GM23338 (cell line): ENCODE measurements at regions not wholly inside any gene's neighbourhood (a gene's known extent, or its start where the extent isn't known, plus 50 kb on each side); places are given as distances from the start of the nearest gene placed in this dataset.

ENCODE experiments used
- ATAC-seq: fragments of 200-7000 bp; cut with Tn5 transposase; 3 replicates; pipeline ENCODE4 v1.9.1; 2020
- DNase-seq: peaks from one replicate; pipeline ENCODE4 v3.0.0-alpha.2; 2015; ENCODE audit warnings: low spot score
- H2AFZ ChIP-seq: fragments of 200-600 bp; sonication (generic); 2 replicates; pipeline ENCODE4 v1.8.0; 2016; ENCODE audit warnings: antibody characterized with exemption, mild to moderate bottlenecking, moderate library complexity
- H3F3A ChIP-seq: fragments of 200-600 bp; sonication (generic); replicated peaks from 2 replicates; pipeline ENCODE4 v1.8.0; 2017; ENCODE audit warnings: antibody characterized with exemption, mixed run types, low read depth
- H3K27ac ChIP-seq: fragments of 200-600 bp; sonication (generic); 2 replicates; pipeline ENCODE4 v1.6.1; 2016; ENCODE audit warnings: low read depth
- H3K27me3 ChIP-seq: fragments of 200-600 bp; sonication (generic); 2 replicates; pipeline ENCODE4 v1.8.0; 2016; ENCODE audit warnings: mild to moderate bottlenecking, mixed run types, moderate library complexity; ENCODE audit not compliant: insufficient read depth
- H3K36me3 ChIP-seq: fragments of 200-600 bp; sonication (generic); 2 replicates; pipeline ENCODE4 v1.8.0; 2016; ENCODE audit warnings: mild to moderate bottlenecking; ENCODE audit not compliant: insufficient read depth
- H3K4me1 ChIP-seq: fragments of 200-600 bp; sonication (generic); 2 replicates; pipeline ENCODE4 v1.8.0; 2016; ENCODE audit warnings: mild to moderate bottlenecking, moderate library complexity; ENCODE audit not compliant: insufficient read depth
- H3K4me2 ChIP-seq: fragments of 200-600 bp; sonication (generic); 2 replicates; pipeline ENCODE4 v1.7.1; 2017; ENCODE audit warnings: mixed run types
- H3K4me3 ChIP-seq: fragments of 200-600 bp; sonication (generic); 2 replicates; pipeline ENCODE4 v1.6.1; 2016; ENCODE audit warnings: mixed run types
- H3K79me2 ChIP-seq: fragments of 200-600 bp; sonication (generic); replicated peaks from 2 replicates; pipeline ENCODE4 v1.8.0; 2017; ENCODE audit warnings: mild to moderate bottlenecking; ENCODE audit not compliant: insufficient read depth
- H3K9me2 ChIP-seq: fragments of 200-600 bp; sonication (generic); 2 replicates; pipeline ENCODE4 v1.8.0; 2017; ENCODE audit not compliant: insufficient read depth
- H4K20me1 ChIP-seq: fragments of 200-600 bp; sonication (generic); replicated peaks from 2 replicates; pipeline ENCODE4 v1.8.0; 2017; ENCODE audit warnings: mild to moderate bottlenecking; ENCODE audit not compliant: insufficient read depth
- H3K27ac Mint-ChIP-seq: 2 replicates; pipeline ENCODE4 v1.8.0; 2020; ENCODE audit warnings: inconsistent platforms, mild to moderate bottlenecking, moderate library complexity, mixed read lengths
- H3K27me3 Mint-ChIP-seq: 3 replicates; pipeline ENCODE4 v1.8.0; 2022; ENCODE audit warnings: low read depth, mild to moderate bottlenecking, moderate library complexity, mixed read lengths, inconsistent platforms; ENCODE audit not compliant: insufficient read depth, poor library complexity
- H3K36me3 Mint-ChIP-seq: 3 replicates; pipeline ENCODE4 v1.8.0; 2021; ENCODE audit warnings: low read depth, mild to moderate bottlenecking, inconsistent platforms, moderate library complexity, mixed read lengths
- H3K4me1 Mint-ChIP-seq: 3 replicates; pipeline ENCODE4 v1.8.0; 2020; ENCODE audit warnings: mild to moderate bottlenecking, inconsistent platforms, mixed read lengths
- H3K4me3 Mint-ChIP-seq: 3 replicates; pipeline ENCODE4 v1.8.0; 2021; ENCODE audit warnings: moderate library complexity, mild to moderate bottlenecking, inconsistent platforms, mixed read lengths
- H3K9me3 Mint-ChIP-seq: 3 replicates; pipeline ENCODE4 v1.8.0; 2020; ENCODE audit warnings: moderate library complexity, mild to moderate bottlenecking, inconsistent platforms, mixed read lengths
- CREB1 ChIP-seq: fragments of 250-450 bp; sonication (Bioruptor Pico); IDR thresholded peaks from 2 replicates; pipeline ENCODE4 v1.5.0; 2020; ENCODE audit warnings: low read depth, mild to moderate bottlenecking, moderate library complexity
- CTCF ChIP-seq, 2 experiments: fragments of 200-600 bp in 1 of 2; sonication (generic) in 1 of 2; conservative IDR thresholded peaks; 2 replicates each; pipeline versions ENCODE4 v1.5.1 to v1.6.1; 2016 to 2017; ENCODE audit warnings: antibody characterized with exemption in 2 of 2, low read depth in 2 of 2, mild to moderate bottlenecking in 2 of 2, moderate library complexity in 1 of 2
- ETS1 ChIP-seq: IDR thresholded peaks from 2 replicates; pipeline ENCODE4 v1.6.1; 2016; ENCODE audit warnings: antibody characterized with exemption
- EZH2 ChIP-seq: fragments of 200-600 bp; sonication (generic); IDR thresholded peaks from one replicate; pipeline ENCODE4 v1.8.0; 2017; ENCODE audit warnings: antibody characterized with exemption, mild to moderate bottlenecking, low read depth; ENCODE audit not compliant: unreplicated experiment
- NANOG ChIP-seq: IDR thresholded peaks from 2 replicates; pipeline ENCODE4 v1.6.1; 2016; ENCODE audit warnings: antibody characterized with exemption, borderline replicate concordance
- REST ChIP-seq: IDR thresholded peaks from one replicate; pipeline ENCODE4 v1.6.1; 2018; ENCODE audit warnings: antibody characterized with exemption; ENCODE audit not compliant: unreplicated experiment
- STAT1 ChIP-seq: IDR thresholded peaks from one replicate; pipeline ENCODE4 v1.6.1; 2016; ENCODE audit warnings: antibody characterized with exemption; ENCODE audit not compliant: unreplicated experiment
- ZNF114 ChIP-seq: fragments of 250-450 bp; sonication (Bioruptor Pico); IDR thresholded peaks from 2 replicates; pipeline ENCODE4 v1.5.0; 2020; ENCODE audit warnings: mild to moderate bottlenecking, moderate library complexity
- ZNF331 ChIP-seq: fragments of 250-450 bp; sonication (Bioruptor Pico); IDR thresholded peaks from 2 replicates; pipeline ENCODE4 v1.5.0; 2020; ENCODE audit warnings: low read depth, mild to moderate bottlenecking, moderate library complexity

- no peak for TF ChIP-seq REST
Measured at GRCh38 chr20:52722926-52723688, 249.1 kb upstream of the TSHZ2 start (continued).

GRCh38 chr20:52708137-52708536 is 264.0 kb upstream of the TSHZ2 start:
- Mint-ChIP-seq H3K27ac (no peak overlapping the region), H3K4me1 (peaks cover 2% of the 10 kb centered on the region; the same call in 1 of the 3 replicates), H3K36me3 (no peaks in the 10 kb centered on the region), H3K27me3 (no peaks in the 10 kb centered on the region), H3K4me3 (no peak overlapping the region), H3K9me3 (no peaks in the 10 kb centered on the region)
- no peaks in the 10 kb centered on the region for H3K27me3 ChIP-seq
- H3K36me3 ChIP-seq: no peaks in the 10 kb centered on the region
- no peak overlapping the region for H2AFZ ChIP-seq
- no peak overlapping the region for H3K4me3 ChIP-seq
- H3K79me2 ChIP-seq: no peaks in the 10 kb centered on the region
- H3K4me2 ChIP-seq: no peak overlapping the region
- TF ChIP-seq STAT1 (no peak), REST (no peak), ZNF331 (no peak), CREB1 (CRISPR knock-in tag) (no peak), NANOG (no peak), CTCF (conservative IDR thresholded peaks at IDR 0.05; ENCODE audit: low read depth in 2 of 2) (no peak), ETS1 (no peak), ZNF114 (CRISPR knock-in tag) (no peak), EZH2 (no peak)
- H3K9me2 ChIP-seq: no peaks in the 10 kb centered on the region; the same call in 1 of the 2 replicates
- no peak for DNase-seq
- no peak overlapping the region for H3K27ac ChIP-seq
- H4K20me1 ChIP-seq: no peaks in the 10 kb centered on the region
- no peaks in the 10 kb centered on the region for H3K4me1 ChIP-seq
- no peaks in the 10 kb centered on the region for H3F3A ChIP-seq
- ATAC-seq: no peak
